T1000 (cell line): ENCODE measurements at regions not wholly inside any gene's neighbourhood (a gene's known extent, or its start where the extent isn't known, plus 50 kb on each side); places are given as distances from the start of the nearest gene placed in this dataset.
"Not testable (repeated sequence)": the region's sequence is repeated elsewhere in the genome, so short reads cannot be mapped to it uniquely, and the experiment has no call there.

Source experiments
- DNase-seq: peaks from one replicate; lab custom pipeline; 2025; ENCODE audit warnings: mixed read lengths; lab: John Stamatoyannopoulos, UW

GRCh38 chr13:58495668-58496067 lies 864.1 kb downstream of the PCDH17 start:
- no peak for DNase-seq

DNA sequence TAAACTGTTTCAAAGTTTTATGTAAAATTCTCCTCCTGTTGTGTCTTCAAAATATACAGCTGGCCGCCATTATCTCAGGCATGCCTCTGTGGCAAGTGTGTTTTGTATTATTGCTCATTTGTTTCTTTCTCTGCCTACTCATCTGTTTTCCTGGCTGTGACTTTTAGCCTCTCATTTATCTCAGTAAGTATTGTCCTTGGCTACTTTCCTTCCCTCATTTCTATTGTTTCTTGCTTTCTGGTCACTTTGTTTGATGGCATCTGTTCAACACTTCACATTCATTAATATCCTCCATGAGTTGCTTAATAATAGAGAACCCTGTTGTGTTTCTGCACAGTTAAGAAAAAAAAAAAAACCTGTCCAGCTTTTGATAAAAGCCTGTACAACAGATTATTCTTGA lies 869.4 kb downstream of the PCDH17 start:
- no peak for DNase-seq

DNA sequence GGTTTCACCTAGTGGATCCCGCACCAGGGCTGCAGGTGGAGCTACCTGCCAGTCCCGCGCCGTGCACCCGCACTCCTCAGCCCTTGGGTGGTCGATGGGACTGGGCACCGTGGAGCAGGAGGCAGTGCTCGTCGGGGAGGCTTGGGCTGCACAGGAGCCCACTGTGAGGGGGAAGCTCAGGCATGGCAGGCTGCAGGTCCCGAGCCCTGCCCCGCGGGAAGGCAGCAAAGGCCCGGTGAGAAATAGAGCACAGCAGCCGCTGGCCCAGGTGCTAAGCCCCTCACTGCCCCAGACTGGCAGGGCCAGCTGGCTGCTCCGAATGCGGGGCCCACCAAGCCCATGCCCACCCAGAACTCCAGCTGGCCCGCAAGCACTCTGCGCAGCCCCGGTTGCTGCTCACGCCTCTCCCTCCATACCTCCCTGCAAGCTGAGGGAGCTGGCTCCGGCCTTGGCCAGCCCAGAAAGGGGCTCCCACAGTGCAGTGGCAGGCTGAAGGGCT lies 872.7 kb downstream of the PCDH17 start:
- not testable (repeated sequence) for DNase-seq

DNA sequence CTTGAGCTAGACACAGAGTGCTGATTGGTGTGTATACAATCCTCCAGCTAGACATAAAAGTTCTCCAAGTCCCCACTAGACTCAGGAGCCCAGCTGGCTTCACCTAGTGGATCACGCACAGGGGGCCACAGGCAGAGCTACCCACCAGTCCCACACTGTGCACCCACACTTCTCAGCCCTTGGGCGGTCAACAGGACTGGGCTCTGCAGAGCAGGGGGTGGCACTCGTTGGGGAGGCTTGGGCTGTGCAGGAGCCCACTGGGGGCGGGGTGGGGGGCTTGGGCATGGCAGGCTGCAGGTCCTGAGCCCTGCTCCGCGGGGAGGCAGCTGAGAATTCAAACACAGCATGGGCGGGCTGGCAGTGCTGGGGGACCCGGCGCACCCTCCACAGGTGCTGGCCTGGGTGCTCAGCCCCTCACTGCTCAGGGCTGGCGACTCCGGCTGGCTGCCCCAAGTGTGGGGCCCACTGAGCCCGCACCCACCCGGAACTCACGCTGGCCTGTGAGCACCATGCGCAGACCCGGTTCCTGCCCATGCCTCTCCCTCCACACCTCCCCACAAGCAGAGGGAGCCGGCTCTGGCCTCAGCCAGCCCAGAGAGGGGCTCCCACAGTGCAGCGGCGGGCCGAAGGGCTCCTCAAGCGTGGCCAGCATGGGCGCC lies 873.8 kb downstream of the PCDH17 start:
- not testable (repeated sequence) for DNase-seq

GRCh38 chr13:58528351-58528750 lies 896.8 kb downstream of the PCDH17 start:
- DNase-seq: no peak

DNA sequence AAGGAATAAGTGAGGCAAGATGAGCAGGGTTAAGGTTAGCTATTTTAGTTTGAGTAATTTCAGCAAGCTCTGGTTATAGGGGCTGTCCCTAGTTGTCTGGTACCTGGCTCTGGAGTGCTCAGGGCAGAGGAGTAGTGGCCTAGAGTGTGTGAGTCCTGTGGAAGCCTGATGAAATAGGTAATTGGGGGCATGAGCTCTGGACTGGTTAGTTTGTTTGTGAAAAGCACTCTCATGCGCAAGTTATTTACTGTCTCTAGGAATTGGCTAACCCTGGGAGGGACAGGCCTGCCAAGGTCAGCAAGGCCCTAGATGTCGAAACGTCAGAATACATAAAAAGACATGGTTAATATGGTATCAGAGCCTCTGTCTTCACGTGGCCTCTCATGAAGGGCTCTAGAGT lies 900.1 kb downstream of the PCDH17 start:
- no peak for DNase-seq

DNA sequence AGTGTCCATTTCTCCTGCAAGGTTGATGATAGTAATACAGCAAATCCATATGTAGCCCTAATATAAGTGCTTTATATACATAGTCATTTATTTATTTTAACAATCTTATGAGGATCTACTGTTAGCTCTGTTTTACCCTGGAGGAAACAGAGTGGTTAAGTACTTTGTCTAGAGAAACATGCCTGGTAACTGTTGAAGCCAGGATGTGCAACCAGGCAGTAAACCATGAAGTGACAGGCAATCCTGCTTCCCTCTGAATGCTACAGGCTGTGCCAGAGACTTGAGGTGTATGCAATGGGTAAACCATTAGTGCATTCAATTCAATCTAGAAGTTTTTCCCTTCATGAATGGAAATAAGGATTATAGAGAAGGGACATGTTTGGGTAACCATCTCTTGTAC lies 911.0 kb downstream of the PCDH17 start:
- DNase-seq: no peak

DNA sequence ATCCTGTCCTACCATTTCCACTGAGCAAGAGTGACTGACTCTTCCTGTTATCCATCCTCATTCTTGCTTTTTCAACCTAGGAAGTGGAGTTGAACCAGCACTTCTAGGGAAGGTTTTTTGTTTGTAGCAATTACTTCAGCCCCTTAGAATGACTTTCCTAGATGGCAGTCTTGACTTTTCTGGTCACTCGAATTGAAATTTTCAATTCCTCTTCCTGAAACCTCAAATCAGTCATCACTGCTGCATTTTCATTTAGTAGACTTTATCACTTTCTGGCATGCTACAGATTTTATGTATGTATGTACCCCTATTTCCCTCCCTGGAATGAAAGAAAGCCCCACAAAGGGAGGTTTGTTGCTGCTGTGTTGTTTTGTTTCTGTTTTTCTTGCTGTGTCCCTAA lies 915.9 kb downstream of the PCDH17 start:
- no peak for DNase-seq

GRCh38 chr13:58566176-58566575 lies 934.6 kb downstream of the PCDH17 start:
- no peak for DNase-seq

GRCh38 chr13:58573743-58574142 lies 942.2 kb downstream of the PCDH17 start:
- DNase-seq: no peak

- DNase-seq: no peak
Observed at GRCh38 chr13:58574791-58575190, 943.2 kb downstream of the PCDH17 start.

- DNase-seq: no peak
Observed at GRCh38 chr13:58579468-58579867, 947.9 kb downstream of the PCDH17 start.

- no peak for DNase-seq
Observed at GRCh38 chr13:58583966-58584365, 952.4 kb downstream of the PCDH17 start.

DNA sequence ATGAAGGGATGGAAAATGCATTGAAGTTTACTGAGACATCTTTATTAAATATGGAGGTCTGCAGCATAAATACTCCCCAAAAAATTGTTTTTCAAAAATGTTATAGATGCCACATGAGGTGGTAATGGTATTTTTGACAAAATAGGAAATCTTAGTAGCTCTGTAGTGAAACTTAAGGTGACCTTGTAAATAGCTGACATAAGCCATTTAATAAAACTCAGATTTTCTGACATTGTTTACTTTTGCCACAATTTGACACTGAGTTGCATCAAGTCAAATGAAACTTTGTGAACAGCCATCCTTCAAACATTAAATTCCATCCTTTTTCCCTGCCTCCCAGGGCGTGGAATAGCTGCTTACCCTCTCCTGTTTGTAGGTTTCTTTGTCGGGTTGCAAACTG lies 953.1 kb downstream of the PCDH17 start:
- DNase-seq: no peak

GRCh38 chr13:58587183-58587582 lies 955.6 kb downstream of the PCDH17 start:
- no peak for DNase-seq

GRCh38 chr13:58592052-58592451 lies 960.5 kb downstream of the PCDH17 start:
- DNase-seq: no peak

DNA sequence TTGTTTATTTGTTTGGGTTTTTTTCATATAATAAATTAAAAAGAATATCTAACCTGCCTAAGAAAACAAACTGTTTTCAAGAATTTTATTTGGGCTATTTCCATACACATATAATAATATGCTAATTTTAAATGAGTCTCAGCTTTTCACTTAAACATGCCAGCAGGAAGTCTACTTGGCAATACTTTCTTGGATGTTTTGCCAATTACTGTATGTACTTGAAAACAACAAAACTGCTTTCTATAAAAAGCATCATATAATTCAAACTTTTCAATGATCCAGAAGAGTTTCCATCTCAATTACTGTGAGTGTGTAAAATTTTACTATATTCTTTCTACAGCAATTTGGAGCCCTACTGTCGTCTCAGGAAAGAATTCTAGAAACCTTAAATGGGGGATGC lies 961.2 kb downstream of the PCDH17 start:
- no peak for DNase-seq

- no peak for DNase-seq
Observed at GRCh38 chr13:58594747-58595600, 963.4 kb downstream of the PCDH17 start.

DNA sequence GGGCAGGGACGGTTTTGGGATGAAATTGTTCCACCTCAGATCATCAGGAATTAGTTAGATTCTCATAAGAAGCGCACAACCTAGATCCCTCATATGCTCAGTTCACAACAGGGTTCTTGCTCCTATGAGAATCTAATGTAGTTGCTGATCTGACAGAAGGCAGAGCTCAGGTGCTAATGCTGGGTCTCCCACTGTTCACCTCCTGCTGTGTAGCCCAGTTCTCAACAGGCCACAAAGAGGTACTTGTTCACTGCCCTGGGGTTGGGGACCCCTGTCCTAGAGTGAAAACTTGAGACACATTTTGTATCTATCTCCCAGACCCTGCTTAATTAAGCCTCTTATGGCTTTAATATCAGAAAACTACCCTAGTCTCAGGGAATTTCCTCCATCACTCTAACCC lies 966.0 kb downstream of the PCDH17 start:
- no peak for DNase-seq

DNA sequence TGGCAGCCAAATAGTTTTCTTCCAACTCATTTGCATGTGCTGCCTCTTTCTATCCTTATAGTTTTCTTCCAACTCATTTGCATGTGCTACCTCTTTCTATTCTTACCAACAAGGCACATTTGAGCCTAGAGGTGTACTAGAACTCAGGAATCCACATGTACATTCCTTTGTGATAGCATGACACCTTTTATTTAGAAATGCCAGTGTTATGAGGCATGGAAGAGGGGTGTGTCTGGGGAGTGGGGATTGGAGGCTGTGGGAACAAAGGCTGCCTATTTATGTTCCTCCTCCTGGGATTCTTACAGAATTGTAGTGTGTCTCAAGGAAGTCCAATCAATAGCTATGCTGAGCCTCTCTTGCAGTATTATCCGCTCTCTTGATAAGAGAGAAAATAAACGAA lies 966.7 kb downstream of the PCDH17 start:
- DNase-seq: no peak

DNA sequence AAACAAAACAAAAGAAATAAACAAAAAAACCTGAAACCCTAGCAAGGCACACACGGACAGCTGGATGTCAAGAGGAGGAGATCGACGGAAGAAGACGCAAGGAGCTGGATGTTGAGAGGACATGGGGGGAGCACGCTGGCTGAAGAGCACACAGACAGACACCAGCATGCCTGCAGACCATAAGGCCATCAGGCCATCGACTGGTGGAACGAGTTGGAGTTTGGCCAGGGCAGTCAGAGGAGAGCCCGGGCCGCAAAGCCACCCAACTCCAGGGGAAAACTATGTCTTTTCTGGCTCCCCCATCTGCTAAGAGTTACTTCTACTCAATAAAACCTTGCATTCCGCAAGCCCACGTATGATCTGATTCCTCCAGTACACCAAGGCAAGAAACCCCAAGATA lies 979.6 kb downstream of the PCDH17 start:
- DNase-seq: no peak

- DNase-seq: no peak
Observed at GRCh38 chr13:58617880-58618665, 986.5 kb downstream of the PCDH17 start.
